GM12874 (cell line): ENCODE measurements at regions not wholly inside any gene's neighbourhood (a gene's known extent, or its start where the extent isn't known, plus 50 kb on each side); places are given as distances from the start of the nearest gene placed in this dataset.

Experiments used
- TF ChIP-seq, protein P1 (sequence below): IDR thresholded peaks from 2 replicates; pipeline ENCODE4 v1.5.1; 2011; ENCODE audit warnings: low read depth, mild to moderate bottlenecking, control low read depth, low read length, moderate library complexity; ENCODE audit not compliant: insufficient read depth

DNA sequence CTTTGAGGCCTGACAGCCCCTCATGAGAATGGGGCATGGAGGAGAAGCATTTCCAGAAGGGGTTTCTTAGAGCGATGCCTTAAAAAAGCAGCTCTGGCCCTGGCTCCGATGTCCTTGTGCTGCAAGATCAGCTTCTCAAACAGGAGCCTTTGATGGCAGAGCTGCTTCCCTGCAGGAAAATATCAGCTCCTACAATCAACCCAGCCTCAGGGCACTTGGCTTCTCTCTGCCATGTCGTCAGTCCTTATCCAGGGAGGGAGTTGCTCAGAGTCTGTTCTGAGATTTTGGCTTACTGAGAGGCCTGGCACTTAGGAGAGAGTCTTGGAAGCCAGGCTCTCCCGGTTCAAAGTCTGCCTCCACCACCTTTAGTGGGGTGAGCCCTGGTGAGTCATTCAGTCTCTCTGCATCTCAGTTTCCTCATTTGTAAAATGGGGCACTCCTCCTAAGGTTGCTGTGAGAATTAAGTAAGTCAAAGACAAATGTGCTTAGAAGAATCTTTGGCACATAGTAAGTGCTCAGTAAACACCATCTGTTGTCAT is 184.4 kb downstream of the HAPSTR1 start:
- TF ChIP-seq, protein P1, sequence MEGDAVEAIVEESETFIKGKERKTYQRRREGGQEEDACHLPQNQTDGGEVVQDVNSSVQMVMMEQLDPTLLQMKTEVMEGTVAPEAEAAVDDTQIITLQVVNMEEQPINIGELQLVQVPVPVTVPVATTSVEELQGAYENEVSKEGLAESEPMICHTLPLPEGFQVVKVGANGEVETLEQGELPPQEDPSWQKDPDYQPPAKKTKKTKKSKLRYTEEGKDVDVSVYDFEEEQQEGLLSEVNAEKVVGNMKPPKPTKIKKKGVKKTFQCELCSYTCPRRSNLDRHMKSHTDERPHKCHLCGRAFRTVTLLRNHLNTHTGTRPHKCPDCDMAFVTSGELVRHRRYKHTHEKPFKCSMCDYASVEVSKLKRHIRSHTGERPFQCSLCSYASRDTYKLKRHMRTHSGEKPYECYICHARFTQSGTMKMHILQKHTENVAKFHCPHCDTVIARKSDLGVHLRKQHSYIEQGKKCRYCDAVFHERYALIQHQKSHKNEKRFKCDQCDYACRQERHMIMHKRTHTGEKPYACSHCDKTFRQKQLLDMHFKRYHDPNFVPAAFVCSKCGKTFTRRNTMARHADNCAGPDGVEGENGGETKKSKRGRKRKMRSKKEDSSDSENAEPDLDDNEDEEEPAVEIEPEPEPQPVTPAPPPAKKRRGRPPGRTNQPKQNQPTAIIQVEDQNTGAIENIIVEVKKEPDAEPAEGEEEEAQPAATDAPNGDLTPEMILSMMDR, result no peak

DNA sequence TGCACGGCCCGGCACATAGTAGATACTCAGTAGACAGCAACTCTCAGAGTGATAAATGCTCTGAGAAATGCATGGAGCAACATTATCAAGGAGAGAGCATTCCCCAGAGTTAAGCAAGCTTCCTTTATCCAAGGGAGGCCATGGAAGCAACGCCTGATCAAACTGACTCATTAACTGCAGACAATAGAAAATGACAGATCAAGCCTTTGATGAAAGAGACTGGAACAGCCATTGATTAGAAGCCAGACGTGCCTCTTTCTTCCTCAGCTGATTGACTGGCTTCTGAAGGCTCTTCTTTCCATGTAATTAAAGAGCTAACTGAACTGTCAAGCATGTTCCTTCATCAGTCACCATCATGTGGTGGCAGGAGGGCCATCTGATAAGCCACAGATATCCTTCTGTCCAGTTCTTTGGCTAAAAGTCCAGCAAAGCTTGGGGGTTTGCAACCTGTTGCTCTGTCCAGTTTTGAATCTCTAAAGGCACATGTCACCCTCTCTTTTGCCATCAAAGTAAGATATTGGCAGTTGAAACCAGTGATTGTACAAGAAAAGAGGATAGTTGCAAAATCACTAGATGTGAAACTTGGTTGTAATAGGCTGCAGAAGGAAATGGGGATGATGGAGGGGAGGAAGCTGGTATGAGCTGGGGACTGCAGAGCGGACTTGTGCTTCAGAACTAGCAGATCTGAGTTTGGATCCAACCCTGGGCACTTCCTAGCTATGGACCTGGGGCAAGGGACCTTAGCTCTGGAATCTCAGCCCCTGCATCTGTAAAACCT is 188.0 kb downstream of the HAPSTR1 start:
- TF ChIP-seq, protein P1, result no peak

DNA sequence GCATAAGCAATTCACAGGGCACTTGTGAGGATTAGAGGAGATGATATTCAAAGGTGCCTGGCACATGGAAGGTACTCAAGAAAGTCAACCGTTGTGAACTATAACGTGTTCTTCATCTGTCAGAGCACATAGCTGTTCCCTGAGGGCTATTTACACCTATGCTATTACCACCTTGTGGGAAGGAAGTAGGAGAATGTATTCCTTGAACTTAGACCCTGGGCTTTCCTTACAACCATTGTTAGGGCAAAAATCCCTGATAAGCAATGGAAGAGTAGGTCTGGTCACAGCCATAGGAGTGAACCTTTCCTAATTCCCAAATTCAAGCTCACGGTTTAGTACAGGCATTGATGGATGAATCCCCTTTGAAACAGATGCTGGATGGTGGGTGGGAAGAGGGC is 188.6 kb downstream of the HAPSTR1 start:
- TF ChIP-seq, protein P1, result no peak

DNA sequence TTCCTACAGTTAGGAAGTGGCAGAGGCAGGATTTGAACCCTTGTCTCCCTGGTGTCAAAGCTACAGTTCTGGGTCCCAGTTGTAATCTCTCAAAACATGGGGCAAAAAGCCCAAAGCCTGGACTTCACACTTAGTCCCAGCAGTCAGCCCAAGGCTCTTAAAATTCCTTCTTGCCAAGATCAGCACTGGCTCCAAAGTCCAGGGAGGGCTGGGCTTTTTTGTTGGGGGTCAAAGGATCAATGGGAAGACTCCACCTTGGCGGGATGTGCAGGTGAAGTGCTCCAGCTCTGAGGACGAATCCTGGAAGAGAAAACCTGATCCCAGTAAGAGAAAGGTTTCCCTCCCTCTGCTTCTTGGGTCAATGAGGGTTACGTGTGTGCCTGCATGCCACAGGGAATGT is 195.5 kb downstream of the HAPSTR1 start:
- TF ChIP-seq, protein P1, result no peak

DNA sequence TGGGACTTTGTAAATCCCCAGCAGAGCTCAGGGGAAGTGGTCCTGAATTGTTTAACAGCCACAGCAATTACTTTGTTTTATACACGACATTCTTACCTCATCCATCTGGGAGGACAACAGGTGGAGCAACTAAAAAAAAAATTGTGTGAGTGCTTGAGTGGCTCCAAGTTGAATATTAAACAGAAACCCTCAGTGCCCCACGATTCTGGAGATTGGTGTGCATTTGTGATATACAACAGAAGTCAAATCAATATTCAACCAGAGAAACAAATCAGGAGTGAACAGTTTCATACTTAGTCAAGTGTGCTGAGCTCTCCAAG is 204.8 kb downstream of the HAPSTR1 start:
- TF ChIP-seq, protein P1, result no peak

DNA sequence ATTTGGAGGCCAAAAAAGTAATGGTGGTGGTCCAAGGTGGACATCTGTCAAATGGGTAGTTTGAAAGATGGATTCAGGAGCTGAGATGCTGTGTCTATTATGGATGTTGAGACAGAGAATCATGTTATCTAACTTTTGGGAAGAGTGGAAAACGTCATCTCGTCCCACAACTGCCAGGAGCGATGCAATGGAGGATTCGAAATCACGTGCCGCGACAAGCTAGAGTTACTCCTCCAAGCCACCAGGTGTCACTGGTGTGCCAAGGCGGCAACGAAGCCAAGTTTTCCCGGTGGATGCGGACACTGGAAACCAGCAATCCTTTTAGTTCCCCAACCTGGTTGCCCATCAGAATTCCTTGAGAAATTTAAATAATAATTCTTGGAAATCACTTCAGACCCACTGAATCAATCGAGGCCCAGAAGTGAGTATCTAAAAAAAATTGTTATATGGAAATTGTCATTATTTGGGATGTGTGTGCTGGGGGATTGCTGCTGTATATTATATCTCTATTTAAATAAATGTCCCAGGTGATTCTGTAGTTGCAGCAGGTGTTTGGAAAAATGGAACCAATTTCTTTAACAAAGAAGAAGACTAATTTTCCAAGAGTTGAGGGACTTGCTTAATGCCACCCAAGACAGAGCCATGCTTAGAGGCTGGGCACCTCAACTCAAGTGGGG is 206.1 kb downstream of the HAPSTR1 start:
- TF ChIP-seq, protein P1, result peak; percentile 64

DNA sequence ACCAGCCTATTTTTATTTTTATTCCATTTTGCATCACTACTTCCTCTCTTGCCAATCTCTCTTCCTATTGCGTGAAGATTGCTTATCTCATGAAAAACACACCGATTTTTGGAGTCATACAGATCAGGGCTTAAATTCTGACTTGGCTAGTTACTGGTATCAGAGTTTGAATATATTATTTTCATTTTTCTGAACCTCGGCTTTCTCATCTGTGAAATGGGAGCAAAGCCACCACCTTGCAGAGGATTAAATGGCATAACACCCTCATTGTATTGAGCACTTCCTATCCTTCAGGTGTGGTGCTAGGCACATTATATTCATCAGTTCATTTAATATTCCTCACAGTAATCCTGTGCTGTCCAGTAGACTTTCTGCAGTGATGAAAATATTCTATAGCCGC is 208.8 kb downstream of the HAPSTR1 start:
- TF ChIP-seq, protein P1, result no peak
